ENCODE measurements at regions not wholly inside any gene's neighbourhood (a gene's known extent, or its start where the extent isn't known, plus 50 kb on each side); places are given as distances from the start of the nearest gene placed in this dataset.

DNA sequence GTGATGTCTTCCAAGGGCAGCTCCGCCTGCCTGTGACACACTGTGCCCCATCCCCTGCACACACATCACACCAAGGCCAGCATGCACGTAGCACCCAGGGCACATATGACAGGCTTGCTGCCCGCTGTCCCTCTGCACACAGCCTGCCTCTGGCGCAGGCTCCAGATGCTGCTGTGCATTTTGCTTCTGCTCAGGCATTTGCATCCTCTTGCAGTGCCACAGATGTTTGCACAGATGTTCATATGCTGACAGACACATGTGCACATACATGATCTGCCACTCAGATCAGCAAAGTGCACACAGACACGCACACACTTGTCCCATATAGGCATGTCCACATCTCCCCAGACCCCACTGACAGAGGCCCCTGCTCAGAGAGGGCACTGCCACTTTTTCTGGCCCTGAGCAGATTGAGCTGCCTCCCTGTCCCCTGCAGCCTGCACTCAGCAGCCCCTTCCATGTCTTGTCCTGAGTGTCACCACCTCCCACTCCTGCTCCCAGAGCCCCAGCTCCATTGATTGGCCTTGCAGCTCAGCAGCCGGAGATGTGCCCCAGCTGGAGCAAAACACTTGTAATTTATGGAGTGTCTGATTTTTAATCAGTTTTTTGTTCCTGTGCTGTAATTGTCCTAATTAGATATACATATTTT is 115.1 kb upstream of the RPL38 start:
- no peak for DNase-seq (ENCODE audit: low read depth)

DNA sequence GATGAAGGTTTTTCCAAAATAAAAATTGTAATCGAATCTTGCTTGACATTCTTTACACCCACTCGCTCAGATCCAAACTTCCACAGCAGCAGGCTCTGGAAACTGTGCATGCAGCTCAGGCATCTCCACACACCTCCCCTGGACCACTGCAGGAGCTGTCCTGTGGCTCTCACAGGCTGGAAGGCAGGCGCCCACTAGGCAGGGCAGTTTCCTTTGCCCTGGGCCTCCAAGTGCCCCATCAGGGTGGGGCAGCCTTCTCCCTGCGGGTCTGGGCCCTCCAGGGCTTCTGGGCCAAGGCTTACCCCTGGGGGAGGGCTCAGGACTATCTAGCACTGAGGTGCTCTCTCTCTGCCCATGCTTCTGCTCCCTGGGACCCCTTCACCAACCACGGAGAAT is 114.5 kb upstream of the RPL38 start:
- DNase-seq (ENCODE audit: low read depth): no peak

DNA sequence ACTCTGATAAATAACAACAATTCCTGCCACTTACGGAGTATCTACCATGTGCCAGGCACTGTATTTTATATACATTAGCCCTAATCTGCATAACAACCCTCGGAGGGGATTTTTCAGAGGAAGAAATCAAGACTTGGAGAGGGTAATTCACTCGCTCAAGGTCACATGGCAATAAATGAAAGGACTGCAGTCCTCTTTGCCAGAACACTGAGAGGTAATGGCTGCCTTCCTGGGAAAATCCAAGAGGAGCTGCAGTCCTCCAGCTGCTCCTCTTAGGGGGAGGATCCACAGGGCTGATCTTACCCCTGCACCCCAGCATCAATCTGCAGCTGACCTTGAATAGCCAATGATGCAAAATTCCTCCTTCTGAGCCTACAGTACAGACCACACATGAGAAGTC is 114.1 kb upstream of the RPL38 start:
- DNase-seq (ENCODE audit: low read depth): no peak

DNA sequence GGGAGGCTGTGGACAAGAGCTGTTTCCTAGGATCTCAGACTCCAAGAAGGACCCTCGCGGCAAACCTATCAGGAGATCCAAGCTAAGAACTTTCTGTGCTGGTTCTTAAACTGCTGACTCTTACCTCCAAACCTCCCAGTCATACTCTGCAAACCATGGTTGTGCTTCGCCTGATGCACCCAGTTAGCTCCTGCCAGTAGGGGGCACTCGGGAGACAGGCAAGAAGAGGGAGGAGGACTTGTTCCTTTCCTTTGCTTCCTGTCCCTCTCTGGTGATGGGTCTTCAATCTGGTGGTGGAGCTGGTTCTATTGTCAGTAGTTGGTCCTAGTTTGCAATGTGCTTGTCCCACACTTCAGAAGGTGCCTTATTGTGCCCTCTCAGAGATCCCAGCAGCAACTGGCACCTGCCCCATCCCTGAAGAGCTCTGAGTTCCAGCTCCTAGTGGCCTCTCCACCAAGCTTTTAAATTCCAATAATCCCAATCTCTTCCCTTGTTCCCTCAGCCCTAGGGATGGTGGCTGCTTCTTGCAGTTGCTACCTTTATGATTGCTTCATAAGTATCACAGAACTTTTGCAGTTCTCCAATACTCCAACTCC is 113.5 kb upstream of the RPL38 start:
- DNase-seq (ENCODE audit: low read depth): no peak

DNA sequence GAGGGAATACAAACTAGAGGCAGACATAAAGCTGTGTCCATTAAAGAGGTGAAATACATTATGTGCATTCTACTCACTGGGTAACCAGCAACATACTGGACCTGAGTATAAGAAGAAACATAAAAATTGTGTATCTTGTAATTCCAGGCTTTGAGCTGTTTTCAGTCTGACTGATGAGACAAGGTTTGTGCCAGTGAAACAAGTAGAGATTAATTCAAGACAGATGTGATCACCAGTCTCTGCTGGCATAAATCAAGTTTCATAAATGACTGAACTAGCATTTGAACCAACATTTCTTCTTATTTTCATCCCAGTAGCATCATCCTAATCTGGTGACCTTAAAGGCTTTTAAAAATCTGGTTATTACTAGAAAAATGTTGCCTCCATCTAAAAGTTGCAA is 108.8 kb upstream of the RPL38 start:
- no peak for DNase-seq (ENCODE audit: low read depth)

DNA sequence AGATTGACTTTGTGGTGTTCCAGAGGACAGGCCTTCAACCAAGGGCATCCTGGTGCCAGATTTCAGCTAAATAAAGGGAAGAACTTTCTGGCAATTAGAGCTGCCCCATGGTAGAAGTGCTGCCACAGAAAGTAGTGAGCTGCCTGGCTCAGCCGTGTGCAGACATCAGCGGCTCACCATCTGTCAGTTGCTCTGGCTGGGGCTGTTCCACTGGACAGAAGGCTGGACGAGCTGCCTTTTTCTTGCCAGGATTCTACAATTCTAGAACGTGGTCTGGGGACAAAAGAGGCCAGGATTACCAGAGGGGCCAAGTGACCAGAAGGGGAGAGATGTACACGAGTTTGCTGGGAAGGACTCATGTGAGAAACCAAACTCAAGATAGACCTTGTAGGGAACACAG is 107.0 kb upstream of the RPL38 start:
- no peak for DNase-seq (ENCODE audit: low read depth)

DNA sequence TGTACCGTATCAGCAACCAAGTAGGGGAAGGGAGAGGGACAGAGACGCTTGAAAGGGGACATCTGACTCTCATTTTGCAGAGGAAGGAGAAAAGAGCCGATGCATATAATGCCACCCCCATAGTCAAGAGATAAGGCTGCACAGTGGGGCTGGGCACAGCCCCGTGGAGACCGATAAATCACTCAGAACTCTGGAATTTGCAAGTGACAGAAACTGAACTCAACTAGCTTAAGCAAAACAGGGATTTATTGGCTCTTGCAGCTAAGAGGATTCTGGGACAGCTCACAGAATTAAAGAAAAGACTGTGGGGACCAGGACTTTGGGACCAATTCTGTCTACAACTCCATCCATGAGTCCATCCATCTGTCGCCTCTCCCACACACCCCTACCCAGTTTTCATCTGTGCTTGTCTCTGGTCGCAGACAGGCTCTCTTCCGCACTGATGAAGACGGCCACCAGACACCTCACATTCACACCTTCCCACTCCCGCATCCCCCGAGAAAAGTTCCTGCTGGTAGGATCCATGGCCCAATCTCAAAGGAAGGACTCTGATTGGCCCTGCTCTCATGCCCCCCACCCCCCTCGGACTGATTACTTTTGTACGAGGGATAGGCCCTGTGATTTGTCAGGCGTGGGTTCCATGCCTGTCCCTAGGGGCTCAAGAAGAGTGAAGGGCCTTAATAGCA is 105.9 kb upstream of the RPL38 start:
- DNase-seq (ENCODE audit: low read depth): no peak

DNA sequence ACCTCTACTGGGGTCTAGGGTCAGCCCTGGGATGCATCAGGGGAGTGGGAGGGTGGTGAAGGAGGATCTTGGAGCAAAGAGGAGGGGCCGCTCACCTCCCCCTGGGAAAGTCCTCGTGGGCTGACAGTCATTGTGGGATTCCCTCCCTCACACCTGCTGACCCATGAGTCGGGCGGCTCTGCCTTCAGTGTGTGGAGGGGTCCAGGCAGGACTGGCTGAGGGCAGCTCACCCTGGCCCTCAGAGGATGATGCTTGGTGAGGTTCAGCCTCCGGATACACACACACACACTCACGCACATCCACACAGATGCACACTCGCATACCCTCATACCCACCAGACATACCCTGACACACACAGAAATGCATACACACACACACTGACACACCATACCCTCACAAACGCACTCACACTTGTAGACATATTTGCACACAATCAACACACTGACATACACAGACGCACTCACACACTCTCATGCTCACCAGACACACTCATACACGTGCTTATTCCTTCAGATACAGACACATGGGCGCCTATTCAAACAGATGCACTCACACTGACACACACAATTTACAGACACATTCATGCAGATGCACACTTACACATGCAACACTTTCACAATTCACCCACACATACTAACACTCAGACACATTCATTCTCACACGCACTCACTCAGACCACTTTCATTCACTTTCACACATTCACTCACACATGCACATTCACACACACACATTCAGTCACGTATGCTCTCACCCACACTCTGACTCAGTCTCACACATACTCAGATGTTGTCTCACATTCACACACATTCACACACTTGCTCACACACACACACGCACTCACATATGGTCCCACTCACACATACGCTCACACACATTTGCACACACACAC is 105.1 kb upstream of the RPL38 start:
- DNase-seq (ENCODE audit: low read depth): no peak

DNA sequence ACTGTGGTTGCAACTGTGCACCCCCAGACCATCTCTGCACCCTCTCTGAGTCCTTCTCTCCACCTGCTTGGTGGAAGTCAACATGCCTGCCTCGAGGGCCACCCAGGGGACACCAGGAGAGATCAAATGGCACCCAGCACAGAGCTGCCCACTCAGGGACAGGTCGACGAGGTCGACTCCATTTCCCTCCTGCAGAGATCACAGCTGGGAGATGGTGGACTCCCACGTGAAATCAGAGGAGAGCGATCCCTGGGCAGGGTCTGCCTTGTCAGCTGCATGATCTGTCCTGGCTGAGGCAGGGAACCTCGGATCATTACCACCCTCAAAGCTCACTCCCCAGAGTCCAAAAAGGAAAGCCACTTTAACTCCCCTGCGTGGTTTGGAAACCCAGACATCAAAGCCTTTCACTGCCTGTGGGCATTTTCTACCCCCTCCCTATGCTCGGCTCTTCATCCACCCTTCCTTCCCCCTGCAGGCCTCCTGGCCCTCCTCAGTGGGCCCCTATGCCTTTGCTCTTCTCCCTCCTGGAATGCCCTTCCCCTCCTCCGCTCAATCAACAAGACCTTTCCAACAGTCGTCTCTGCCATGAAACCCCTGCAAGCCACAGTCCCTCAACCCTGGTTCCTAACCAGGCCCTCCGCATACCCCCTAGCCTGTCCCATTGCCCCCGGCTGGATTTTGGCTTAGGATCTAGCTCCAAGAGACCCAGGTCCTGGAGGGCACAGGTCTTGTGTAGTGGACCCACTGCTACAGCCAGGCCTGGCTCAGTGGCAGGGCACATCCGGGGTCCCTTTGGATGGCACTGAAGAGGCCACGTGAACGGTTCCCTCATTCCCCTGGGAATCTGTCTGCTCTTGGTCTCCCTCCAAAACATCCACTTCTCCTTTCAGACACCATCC is 103.8 kb upstream of the RPL38 start:
- no peak for DNase-seq (ENCODE audit: low read depth)

DNA sequence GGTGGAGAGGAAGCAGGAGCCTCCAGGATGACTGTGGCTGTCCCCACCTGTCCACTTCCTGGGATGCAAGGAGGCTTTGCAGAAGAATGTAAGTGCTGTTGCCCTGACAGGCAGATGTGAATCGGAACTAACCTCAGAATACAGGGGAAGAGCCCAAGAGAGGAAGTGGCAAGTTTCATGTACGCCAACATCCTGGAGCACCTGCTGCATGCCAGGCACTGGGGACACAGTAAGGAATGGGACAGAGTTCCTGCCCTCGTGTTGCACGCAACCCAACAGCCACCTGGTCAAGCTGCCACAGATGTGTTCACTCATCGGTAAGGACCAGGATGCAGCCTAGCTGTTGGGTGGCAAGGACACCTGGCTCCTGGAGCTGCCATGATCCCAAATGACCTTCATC is 98.6 kb upstream of the RPL38 start:
- DNase-seq (ENCODE audit: low read depth): no peak

DNA sequence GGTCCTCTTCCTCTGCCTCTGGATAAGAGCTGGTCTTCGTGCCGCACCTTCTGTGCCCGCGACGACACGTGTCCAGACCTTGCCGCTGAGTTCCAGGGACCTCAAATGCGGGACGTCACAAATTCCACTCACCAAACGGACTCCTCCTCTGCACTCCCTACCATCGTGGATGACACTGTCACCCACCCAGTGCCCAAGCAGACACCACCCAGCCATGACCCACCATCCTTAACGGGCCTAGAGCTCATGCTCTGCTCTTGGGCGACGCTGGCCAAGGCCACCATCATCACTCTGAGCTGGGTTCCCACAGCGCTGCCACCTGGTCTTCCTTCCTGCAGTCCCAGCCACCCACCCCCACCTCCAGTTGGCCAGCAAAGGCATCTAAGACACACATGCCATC is 96.4 kb upstream of the RPL38 start:
- DNase-seq (ENCODE audit: low read depth): no peak

DNA sequence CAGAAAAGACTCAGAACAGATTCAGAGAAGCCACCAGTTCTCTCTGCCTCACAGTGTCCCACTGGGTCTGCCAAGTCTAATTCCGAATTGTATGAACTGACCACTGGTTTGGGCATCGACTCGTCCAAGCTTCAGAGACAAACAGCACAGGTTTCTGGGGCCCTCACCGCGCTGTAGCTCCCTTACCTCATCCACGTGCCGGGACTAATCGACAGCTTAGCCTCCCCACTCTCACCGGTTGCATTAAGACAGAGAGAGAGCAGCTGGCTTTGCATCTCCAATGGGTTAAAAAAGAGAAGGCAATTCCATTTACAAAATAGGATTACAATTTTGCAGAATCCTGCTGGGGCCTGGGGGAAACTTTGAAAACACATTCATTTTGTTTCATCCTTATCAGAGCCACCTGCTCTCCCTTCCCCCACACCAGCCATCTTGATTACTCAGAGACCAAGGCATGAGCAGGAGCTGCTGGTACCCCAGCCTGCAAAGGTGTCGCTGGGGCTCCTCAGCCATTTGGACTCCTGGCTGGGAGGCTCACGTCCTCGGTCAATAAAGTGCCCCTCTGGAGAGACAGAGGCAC is 95.3 kb upstream of the RPL38 start:
- DNase-seq (ENCODE audit: low read depth): no peak

DNA sequence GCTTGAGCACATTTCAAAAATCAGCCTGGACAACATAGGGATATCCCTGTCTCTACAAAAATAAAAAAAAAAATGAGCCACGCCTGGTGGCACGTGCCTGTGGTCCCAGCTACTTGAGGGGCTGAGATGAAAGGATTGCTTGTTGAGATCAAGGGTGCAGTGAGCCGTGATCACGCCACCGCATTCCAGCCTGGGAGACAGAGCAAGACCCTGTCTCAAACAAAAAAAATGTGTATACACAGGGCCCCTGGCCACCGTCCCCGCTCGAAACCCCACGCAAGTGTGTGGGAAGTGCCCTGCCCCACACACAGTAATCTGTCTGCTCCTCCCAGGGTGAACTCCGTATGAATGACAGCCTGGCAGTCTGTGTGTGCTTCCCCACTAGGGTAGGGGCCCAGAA is 93.0 kb upstream of the RPL38 start:
- no peak for DNase-seq (ENCODE audit: low read depth)

DNA sequence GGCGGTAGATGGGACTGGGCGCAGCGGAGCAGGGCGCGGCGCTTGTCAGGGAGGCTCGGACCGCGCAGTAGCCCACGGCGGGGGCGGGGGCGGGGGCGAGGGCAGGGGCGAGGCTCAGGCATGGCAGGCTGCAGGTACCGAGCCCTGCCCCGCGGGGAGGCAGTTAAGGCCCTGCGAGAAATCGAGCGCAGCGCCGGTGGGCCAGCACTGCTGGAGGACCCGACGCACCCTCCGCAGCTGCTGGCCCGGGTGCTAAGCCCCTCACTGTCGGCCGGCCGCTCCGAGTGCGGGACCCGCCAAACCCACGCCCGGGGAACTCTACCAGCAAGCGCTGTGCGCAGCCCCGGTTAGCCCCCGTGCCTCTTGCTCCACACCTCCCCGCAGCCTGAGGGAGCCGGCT is 90.2 kb upstream of the RPL38 start:
- no peak for DNase-seq (ENCODE audit: low read depth)

DNA sequence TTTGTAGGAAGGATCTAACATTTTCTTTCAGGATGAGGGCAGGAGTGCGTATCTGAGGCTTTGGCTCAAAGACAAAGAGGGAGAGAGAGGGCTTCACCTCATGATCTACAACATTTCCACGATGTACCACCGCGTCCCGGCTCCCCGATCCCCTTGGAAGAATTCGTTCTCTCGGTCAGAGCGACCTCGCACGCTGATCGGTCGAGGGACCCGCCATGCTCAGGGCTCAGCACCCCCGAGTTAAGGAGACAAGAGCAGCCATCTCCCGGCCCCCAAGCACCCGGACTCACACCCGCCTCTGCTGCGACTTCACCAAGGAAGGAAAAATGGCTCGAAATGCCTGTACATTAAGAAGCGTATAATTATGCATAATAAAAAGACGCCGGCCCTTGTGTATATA is 89.5 kb upstream of the RPL38 start:
- no peak for DNase-seq (ENCODE audit: low read depth)

DNA sequence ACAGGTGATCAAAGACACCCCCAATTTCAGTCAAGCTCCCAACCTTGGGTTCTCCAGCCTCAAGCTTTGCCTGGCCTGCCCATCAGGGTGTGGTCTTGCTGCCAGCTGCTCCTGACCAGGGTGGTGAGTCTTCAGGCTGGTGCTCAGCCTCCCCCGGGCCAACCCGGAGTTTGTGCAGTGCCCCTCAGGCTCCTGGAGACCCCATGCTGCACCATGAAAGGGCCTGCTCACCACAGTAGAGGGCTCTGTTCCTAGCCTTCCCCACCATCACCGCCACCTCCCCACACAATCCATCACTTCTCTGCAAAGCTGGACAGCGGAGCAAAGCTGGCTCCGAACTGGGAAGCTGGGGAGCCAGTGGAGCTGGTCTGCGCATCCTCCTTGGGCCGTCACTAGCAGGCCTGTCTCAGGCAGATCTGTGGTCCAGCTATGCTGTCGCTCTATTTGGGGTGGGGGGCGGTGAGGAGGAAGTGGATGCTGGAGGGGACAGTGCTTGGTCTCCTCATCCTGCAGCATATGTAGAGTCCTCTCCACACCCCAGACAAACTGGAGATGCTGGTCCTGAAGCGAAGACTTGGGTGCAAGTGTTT is 88.5 kb upstream of the RPL38 start:
- DNase-seq (ENCODE audit: low read depth): no peak

DNA sequence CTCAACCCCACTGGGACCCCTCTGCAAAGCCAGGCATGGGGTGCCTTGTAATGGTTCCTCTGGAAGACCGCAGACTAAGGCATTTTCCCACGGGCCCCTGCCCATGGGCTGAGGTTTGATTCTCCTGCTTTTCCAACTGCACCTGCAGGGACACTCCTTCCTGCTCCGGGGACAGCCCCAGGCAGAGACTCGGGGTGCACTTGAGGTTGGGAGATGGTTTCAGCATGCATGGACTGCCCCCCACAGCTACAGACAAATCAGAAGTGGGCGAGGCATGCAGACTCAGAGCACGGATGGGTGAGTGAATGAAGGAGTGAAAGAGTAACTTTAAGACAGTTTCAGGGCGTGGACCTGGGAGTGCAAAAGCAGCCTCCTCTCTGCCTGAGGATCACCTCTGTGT is 87.9 kb upstream of the RPL38 start:
- DNase-seq (ENCODE audit: low read depth): no peak

DNA sequence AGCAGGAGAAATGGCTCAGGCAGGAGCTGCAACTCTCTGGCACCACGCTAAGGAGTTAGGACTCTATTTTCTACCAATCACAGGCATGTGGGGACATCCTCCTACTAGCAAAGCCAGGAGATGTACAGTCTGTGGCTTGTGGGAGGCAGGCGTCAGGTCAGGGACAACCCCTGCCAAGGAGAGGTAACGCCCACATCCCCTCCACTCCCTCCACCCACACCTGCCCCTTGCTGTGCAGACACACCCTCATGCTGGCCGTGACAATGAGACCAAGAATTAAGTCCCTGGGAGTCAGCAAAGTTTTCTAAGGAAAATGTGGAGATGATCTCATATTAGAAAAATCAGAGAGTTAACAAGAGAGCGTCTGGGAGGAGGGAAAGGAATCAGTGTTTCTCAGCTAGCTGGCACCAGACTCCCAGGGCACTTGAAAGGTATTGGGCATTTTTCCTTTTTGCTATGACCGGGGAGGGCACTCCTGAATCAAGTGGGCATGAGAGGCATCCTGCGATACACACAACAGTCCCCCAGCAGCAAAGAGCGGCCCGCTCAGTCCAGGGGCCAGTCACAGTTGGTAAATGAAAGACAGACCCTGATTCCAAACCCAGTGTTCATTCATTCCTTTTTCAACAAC is 87.3 kb upstream of the RPL38 start:
- no peak for DNase-seq (ENCODE audit: low read depth)

DNA sequence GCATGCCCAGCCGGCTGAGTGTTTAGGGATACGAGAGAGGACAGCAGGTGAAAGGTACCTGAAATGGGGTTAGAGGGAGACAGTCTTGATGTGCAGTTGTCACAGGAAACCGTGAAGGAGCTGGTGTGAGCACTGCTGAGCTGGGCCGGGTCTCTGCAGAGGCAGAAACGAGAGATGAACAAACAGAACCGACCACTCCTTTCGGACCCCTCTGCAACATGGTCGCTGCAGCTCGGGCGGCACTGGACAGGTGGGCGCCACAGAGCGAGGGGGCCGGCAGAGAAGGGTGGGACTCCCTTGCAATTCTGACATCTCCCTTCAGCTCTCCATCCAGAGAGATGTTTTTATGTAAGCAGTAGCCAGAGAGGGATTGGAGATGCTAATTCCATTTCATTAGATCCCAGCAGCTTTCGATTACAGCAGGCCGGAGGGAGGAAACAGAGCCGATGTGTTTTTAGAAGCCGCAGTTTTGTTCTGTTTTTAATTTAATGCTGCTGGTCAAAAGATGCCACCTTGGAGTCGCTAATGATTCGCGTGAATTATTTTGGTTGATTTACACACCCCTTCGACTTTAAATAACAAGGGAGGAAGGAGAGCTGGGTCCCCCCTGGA is 86.3 kb upstream of the RPL38 start:
- DNase-seq (ENCODE audit: low read depth): no peak

DNA sequence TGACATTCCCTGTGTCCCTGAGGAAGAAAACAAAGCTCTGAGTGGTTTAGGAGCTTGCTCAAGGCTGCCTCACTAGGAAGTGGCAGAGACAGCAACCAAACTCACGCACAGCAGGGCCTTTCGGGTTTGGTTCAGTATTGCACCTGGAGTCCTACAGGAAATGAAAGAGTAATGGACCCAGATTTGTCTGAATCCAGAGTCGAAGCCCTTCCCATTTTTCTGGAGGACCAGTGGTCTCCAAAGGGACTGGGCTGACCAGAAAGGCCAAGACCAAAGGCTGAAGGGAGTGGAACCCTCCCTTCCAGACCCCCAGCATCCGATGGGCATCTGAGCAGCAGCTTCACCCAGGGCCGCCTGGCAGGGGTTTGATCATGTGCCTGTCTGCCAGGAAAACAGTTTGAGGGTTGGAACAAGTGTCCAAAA is 85.5 kb upstream of the RPL38 start:
- DNase-seq (ENCODE audit: low read depth): no peak

Measured in activated T-helper 1 cell treated with Interleukin-2 at 50 U/mL for 16 hours (primary cell).